ENCODE measurements at regions not wholly inside any gene's neighbourhood (a gene's known extent, or its start where the extent isn't known, plus 50 kb on each side); places are given as distances from the start of the nearest gene placed in this dataset.

- TF ChIP-seq GATA3 (IDR thresholded peaks at IDR 0.05; ENCODE audit: low read depth, low read length) (no peak), GATA2 (IDR thresholded peaks at IDR 0.05; ENCODE audit: low read depth, low read length) (no peak)
These were observed 805.0 kb downstream of the TBC1D22A start for GRCh38 chr22:47567126-47568090.

- TF ChIP-seq GATA3 (IDR thresholded peaks at IDR 0.05; ENCODE audit: low read depth, low read length) (no peak), GATA2 (IDR thresholded peaks at IDR 0.05; ENCODE audit: low read depth, low read length) (no peak)
These were observed 804.0 kb downstream of the TBC1D22A start for GRCh38 chr22:47566491-47566890.

GRCh38 chr22:47565607-47566006 lies 803.2 kb downstream of the TBC1D22A start:
- TF ChIP-seq GATA3 (IDR thresholded peaks at IDR 0.05; ENCODE audit: low read depth, low read length) (no peak), GATA2 (IDR thresholded peaks at IDR 0.05; ENCODE audit: low read depth, low read length) (no peak)

GRCh38 chr22:47564651-47565434 lies 802.4 kb downstream of the TBC1D22A start:
- TF ChIP-seq GATA3 (IDR thresholded peaks at IDR 0.05; ENCODE audit: low read depth, low read length) (no peak), GATA2 (IDR thresholded peaks at IDR 0.05; ENCODE audit: low read depth, low read length) (no peak)

GRCh38 chr22:47564158-47564450 lies 801.7 kb downstream of the TBC1D22A start:
- TF ChIP-seq GATA2 (IDR thresholded peaks at IDR 0.05; ENCODE audit: low read depth, low read length): no peak

GRCh38 chr22:47563406-47564157 lies 801.1 kb downstream of the TBC1D22A start:
- no peak for TF ChIP-seq GATA2 (IDR thresholded peaks at IDR 0.05; ENCODE audit: low read depth, low read length)
- no peak for TF ChIP-seq GATA3 (IDR thresholded peaks at IDR 0.05; ENCODE audit: low read depth, low read length)

- TF ChIP-seq GATA3 (IDR thresholded peaks at IDR 0.05; ENCODE audit: low read depth, low read length) (no peak), GATA2 (IDR thresholded peaks at IDR 0.05; ENCODE audit: low read depth, low read length) (no peak)
These were observed 799.3 kb downstream of the TBC1D22A start for GRCh38 chr22:47561766-47562165.

GRCh38 chr22:47561115-47561675 lies 798.7 kb downstream of the TBC1D22A start:
- TF ChIP-seq GATA3 (IDR thresholded peaks at IDR 0.05; ENCODE audit: low read depth, low read length) (no peak), GATA2 (IDR thresholded peaks at IDR 0.05; ENCODE audit: low read depth, low read length) (no peak)

GRCh38 chr22:47558828-47559700 lies 796.6 kb downstream of the TBC1D22A start:
- TF ChIP-seq GATA2 (IDR thresholded peaks at IDR 0.05; ENCODE audit: low read depth, low read length): no peak
- TF ChIP-seq GATA3 (IDR thresholded peaks at IDR 0.05; ENCODE audit: low read depth, low read length): no peak

- TF ChIP-seq GATA3 (IDR thresholded peaks at IDR 0.05; ENCODE audit: low read depth, low read length) (no peak), GATA2 (IDR thresholded peaks at IDR 0.05; ENCODE audit: low read depth, low read length) (no peak)
These were observed 794.0 kb downstream of the TBC1D22A start for GRCh38 chr22:47556473-47556872.

GRCh38 chr22:47553436-47553835 lies 791.0 kb downstream of the TBC1D22A start:
- TF ChIP-seq GATA3 (IDR thresholded peaks at IDR 0.05; ENCODE audit: low read depth, low read length): no peak
- TF ChIP-seq GATA2 (IDR thresholded peaks at IDR 0.05; ENCODE audit: low read depth, low read length): no peak

- TF ChIP-seq GATA3 (IDR thresholded peaks at IDR 0.05; ENCODE audit: low read depth, low read length) (no peak), GATA2 (IDR thresholded peaks at IDR 0.05; ENCODE audit: low read depth, low read length) (no peak)
These were observed 790.2 kb downstream of the TBC1D22A start for GRCh38 chr22:47552541-47553205.
